Middle frontal gyrus (tissue), 1 donor: ENCODE measurements at regions not wholly inside any gene's neighbourhood (a gene's known extent, or its start where the extent isn't known, plus 50 kb on each side); places are given as distances from the start of the nearest gene placed in this dataset.
"Not testable (repeated sequence)": the region's sequence is repeated elsewhere in the genome, so short reads cannot be mapped to it uniquely, and the experiment has no call there.

Experiments used
- DNase-seq: peaks from one replicate; pipeline ENCODE4 v3.0.0-alpha.2; 2015; ENCODE audit warnings: low spot score; ENCODE audit errors: extremely low spot score

GRCh38 chr2:219832904-219833303 is 205.5 kb downstream of the SLC4A3 start:
- DNase-seq, result no peak

GRCh38 chr2:219835493-219835892 is 208.1 kb downstream of the SLC4A3 start:
- no peak for DNase-seq

GRCh38 chr2:219836647-219837177 is 209.3 kb downstream of the SLC4A3 start:
- DNase-seq, result no peak

GRCh38 chr2:219844401-219845091 is 217.1 kb downstream of the SLC4A3 start:
- DNase-seq, result no peak

GRCh38 chr2:219848882-219849281 is 221.5 kb downstream of the SLC4A3 start:
- DNase-seq, result no peak

- DNase-seq, result no peak
Observed at GRCh38 chr2:219851169-219851568, 223.7 kb downstream of the SLC4A3 start.

- DNase-seq, result no peak
Observed at GRCh38 chr2:219851801-219852481, 224.5 kb downstream of the SLC4A3 start.

- no peak for DNase-seq
Observed at GRCh38 chr2:219852626-219853025, 225.2 kb downstream of the SLC4A3 start.

GRCh38 chr2:219856602-219857001 is 229.2 kb downstream of the SLC4A3 start:
- no peak for DNase-seq

GRCh38 chr2:219857751-219858150 is 230.3 kb downstream of the SLC4A3 start:
- DNase-seq, result no peak

GRCh38 chr2:219861307-219861706 is 233.9 kb downstream of the SLC4A3 start:
- no peak for DNase-seq

- DNase-seq, result no peak
Observed at GRCh38 chr2:219864154-219864553, 236.7 kb downstream of the SLC4A3 start.

GRCh38 chr2:219868635-219869034 is 241.2 kb downstream of the SLC4A3 start:
- DNase-seq, result no peak

- no peak for DNase-seq
Observed at GRCh38 chr2:219870041-219870440, 242.6 kb downstream of the SLC4A3 start.

GRCh38 chr2:219871351-219871750 is 243.9 kb downstream of the SLC4A3 start:
- DNase-seq, result no peak

- DNase-seq, result no peak
Observed at GRCh38 chr2:219875036-219875435, 247.6 kb downstream of the SLC4A3 start.

- not testable (repeated sequence) for DNase-seq
Observed at GRCh38 chr2:219875986-219876385, 248.6 kb downstream of the SLC4A3 start.

GRCh38 chr2:219876931-219877330 is 249.5 kb downstream of the SLC4A3 start:
- DNase-seq, result no peak

- DNase-seq, result no peak
Observed at GRCh38 chr2:219877728-219878127, 250.3 kb downstream of the SLC4A3 start.

- DNase-seq, result no peak
Observed at GRCh38 chr2:219878516-219878915, 251.1 kb downstream of the SLC4A3 start.

GRCh38 chr2:219881851-219882250 is 254.4 kb downstream of the SLC4A3 start:
- no peak for DNase-seq

- DNase-seq, result no peak
Observed at GRCh38 chr2:219886615-219887014, 259.2 kb downstream of the SLC4A3 start.

- DNase-seq, result no peak
Observed at GRCh38 chr2:219887870-219888269, 260.4 kb downstream of the SLC4A3 start.
